Stimulated activated CD4-positive, alpha-beta T cell treated with anti-CD3 and anti-CD28 coated beads, Interleukin-4, amount 100 ng/mL, for 24 hours (primary cell): ENCODE measurements at regions not wholly inside any gene's neighbourhood (a gene's known extent, or its start where the extent isn't known, plus 50 kb on each side); places are given as distances from the start of the nearest gene placed in this dataset.
"Not testable (repeated sequence)": the region's sequence is repeated elsewhere in the genome, so short reads cannot be mapped to it uniquely, and the experiment has no call there.

ENCODE experiments used
- DNase-seq: peaks from one replicate; pipeline ENCODE4 v3.0.0-alpha.2; 2020

DNA sequence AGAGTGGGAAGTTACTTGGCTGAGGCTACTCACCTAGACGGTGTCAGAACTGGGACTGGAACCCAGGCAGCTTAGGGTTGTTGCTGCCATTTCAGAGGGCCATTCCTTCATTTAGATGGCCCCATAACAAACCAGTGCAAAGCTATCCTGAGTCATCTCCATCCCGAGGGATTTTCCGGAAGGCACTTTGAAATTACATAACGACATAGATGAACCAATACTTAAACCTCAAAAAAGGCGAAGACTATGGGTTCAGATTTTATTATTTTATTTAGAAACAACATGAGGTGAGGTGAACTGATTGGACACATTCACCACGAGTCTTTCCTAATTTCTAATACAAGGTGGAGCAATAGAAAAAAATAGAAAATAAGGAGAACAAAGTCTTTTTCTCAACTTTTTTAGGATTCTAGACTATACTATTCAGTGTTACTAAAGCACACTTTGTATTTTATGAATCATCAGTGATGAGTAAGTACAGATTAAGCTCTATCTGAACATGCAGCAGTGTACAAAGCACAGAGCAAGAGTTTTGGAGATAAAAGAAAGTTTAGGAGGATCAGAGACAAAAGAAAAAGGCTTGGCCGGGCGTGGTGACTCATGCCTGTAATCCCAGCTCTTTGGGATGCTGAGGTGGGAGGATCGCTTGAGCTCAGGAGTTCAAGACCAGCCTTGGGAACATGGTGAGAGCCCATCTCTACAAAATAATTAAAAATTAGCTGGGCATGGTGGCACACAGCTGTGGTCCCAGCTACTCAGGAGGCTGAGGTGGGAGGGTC, 79.5 kb upstream of the SVIL start:
- no peak for DNase-seq

DNA sequence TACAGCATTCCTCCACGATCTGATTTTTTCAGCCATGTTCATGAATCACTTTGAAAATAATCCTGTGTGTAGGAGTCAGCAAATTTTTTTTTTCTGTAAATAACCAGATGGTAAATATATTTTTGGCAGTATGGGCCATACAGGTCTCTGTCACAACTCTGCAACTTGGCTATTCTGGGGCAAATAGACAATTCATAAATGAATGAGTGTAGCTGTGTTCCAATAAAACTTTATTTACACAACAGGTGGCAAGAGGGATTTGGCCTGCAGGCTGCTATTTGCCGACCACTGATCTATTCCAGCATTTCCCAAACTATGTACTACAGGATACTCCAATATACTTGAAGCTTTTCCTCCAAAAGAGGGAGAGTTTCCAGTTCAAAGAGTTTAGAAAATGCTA, 78.7 kb upstream of the SVIL start:
- no peak for DNase-seq

DNA sequence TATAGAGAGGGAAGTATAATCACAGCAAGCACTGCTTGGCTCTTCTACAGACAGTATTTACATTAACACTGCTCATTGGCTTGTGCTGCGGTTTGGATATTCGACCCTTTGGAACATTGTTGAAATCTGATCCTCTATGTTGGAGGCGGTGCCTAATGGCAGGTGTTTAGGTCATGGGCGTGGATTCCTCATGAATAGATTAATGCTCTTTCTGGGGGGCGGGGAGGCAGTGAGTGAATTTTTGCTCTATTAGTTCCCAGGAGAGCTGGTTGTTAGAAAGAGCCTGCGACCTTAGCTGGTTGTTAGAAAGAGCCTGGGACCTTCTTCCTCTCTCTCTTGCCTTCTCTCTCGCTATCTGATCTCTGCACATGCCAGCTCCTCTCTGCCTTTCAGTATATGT, 77.3 kb upstream of the SVIL start:
- DNase-seq = no peak

DNA sequence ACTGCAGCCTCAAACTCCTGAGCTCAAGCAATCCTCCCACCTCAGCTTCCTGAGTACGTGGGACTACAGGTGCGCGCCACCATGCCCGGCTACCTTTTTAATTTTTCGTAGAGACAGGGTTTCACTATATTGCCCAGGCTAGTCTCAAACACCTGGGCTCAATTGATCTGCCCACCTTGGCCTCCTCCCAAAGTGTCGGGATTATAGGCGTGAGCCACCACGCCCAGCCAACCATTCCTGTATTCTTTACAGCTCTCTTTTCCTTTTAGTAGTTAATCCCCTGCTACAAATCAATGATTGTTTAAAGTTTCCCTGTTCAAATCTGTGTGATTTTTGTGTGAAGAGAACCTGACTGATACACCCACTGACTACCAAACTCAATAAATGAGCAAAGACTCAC, 75.4 kb upstream of the SVIL start:
- DNase-seq = no peak

DNA sequence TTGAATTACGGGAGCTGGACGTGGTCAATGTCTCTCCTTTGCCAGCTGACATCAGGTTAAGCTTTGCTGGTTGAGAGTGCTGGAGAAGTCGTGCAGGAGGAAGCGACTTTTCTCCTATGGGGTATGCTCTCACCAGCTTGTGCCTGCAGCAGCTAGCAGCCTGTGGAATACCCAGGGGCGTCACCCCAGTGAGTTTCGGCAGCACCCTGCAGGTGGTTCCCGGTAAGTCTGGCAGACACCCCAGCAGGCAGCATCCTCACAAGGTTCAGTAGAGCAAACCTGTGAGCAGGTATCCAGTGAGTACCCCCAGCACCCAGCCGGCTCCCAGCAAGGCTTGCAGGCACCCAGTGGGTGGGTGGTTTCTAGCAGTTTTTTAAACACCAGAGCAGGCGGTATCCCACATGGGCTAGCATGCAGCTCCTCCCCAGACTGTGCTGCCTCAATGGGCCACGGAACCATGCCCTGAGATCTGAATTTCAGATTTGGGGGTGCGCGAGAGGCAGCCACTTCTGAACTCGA, 74.8 kb upstream of the SVIL start:
- DNase-seq = no peak

DNA sequence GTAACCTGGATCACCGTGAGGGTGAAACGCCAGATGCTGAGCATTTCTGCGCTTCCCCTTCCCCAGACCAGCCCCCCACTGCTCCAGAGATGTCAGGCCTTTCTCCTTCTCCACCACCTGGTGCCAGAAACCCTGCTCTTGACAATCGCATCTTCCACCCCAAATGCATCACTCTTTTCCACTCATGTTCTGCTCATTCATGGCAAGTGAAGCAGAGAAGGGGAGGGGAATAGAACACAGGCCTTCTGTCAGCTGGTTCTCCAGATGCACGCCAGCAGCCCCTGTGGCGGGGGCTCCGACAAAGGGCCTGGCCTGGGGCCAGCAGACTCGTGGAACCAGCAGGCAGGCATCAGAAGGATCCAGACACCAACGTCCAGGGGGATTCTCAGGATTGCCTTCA, 68.5 kb upstream of the SVIL start:
- no peak for DNase-seq

DNA sequence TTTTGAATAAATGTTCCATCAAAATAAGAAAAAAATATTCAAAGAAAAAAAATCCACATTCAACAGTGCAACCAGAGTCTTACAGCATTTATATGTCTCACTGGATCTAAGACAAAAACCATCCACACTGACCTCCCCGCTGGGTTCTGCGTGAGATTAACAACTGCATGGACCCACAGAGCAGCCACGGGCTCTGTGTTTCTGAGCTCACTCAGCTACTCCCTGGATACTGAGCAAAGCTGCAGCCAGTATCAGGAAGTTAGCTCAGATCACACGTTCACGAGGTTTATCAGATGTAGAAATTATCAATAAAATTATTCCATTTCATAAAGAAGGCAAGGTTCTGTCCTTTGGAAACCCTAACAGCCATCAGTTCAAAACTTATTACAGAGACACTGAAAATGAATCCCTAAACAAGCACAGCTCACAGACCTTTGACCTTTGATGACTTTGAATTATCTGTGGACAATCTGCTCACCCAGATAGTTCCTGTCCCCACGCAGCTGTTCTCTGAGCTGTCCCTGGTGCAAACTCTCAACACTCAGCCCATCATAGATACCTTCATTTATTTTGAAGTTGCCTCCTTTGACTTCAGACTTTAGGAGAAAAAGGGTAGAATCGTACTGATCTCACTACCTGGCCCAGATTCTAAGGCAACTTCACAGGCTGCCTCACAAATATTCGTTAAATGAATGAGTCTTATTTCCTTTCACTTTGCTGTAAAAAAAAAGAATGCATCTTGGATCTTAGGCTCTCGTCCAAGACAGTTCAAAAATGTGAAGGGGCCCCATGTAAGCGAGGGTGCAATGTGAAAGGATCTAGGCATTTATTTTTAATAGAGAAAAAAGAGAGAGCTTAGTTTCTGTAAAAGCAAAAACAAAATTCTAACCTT, 67.7 kb upstream of the SVIL start:
- no peak for DNase-seq

DNA sequence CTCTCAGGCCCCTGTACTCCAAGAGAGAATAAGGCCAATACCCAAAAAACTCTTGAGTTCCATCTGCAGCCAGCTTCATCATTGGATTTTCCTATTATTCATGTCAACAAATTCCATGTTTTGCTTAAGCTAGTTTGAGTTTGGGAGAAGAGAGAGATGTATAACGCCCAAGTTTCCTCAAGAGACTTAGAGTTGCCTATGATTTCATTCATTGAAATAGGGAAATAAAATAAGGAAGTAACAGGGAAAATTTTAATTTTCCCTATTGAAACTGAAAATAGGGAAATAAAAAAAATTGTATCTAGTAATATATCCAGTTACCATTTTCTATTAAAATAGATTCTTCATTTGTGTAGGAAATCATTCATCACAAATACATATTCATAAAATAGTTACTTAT, 66.5 kb upstream of the SVIL start:
- no peak for DNase-seq

DNA sequence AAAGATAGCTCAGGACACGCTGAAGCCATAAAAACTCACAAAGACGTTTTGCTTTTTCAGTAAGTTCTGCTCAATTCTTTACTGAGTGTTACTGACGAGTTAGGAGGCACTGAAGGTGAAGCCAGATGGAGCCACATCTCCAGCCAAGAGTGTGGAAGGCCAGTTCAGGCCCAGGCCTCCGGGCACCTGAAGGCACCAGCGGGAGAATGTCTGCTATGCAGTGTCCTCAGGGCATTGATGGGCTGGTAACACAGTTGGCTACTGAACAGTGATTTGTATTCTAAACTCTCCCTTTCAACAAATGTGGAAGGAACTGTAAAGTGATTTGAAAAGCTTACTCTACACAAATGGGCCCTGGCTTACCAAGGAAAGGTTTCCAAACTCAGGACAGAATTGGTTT, 64.8 kb upstream of the SVIL start:
- no peak for DNase-seq

DNA sequence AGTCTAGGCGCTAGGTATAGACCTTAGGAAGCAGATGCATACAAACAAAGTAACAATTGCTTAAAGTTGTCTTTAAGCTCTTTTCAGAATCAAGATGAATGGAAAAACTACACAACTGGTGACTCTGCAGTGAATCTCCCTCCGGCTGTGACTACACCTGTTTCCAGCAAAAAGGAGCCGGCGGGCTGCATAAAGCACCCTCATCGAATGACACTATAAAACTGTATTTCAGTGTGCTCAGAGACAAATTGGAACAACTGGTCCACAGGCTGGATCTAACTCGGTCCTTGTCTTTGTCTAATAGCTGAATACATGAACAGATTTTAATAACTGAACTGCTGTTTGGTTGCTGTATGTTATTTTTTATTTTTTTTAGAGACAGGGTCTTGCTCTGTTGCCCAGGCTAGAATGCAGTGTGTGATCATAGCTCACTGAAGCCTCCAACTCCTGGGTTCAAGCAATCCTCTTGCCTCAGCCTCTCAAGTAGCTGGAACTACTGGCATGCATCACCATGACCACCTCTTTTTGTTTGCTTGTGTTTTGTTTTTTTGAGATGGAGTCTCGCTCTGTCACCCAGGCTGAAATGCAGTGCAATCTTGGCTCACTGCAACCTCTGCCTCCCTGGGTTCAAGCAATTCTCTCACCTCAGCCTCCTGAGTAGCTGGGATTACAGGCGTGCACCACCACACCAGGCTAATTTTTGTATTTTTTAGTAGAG, 64.2 kb upstream of the SVIL start:
- DNase-seq = no peak

DNA sequence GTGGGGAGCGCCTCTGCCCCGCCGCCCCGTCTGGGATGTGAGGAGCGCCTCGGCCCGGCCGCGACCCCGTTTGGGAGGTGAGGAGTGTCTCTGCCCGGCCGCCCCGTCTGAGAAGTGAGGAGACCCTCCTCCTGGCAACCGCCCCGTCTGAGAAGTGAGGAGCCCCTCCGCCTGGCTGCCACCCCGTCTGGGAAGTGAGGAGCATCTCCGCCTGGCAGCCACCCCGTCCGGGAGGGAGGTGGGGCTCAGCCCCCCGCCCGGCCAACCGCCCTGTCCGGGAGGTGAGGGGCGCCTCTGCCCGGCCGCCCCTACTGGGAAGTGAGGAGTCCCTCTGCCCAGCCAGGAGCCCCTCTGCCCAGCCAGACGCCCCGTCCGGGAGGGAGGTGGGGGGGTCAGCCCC, 61.8 kb upstream of the SVIL start:
- DNase-seq = not testable (repeated sequence)

DNA sequence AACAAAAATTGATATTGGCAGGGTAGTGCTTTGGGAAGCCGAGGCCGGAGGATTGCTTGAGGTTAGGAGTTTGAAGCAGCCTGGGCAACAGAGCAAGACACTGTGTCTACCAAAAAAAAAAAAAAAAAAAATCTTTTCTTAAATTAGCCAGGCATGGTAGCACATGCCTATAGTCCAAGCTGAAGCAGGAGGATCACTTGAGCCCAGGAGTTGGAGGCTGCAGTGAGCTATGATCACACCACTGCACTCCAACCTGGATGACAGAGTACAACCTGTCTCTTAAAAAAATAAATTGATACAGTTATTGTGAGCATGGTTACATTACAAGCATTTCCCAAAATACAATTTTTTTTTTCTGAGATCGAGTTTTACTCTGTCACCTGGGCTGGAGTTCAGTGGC, 59.4 kb upstream of the SVIL start:
- DNase-seq = no peak

DNA sequence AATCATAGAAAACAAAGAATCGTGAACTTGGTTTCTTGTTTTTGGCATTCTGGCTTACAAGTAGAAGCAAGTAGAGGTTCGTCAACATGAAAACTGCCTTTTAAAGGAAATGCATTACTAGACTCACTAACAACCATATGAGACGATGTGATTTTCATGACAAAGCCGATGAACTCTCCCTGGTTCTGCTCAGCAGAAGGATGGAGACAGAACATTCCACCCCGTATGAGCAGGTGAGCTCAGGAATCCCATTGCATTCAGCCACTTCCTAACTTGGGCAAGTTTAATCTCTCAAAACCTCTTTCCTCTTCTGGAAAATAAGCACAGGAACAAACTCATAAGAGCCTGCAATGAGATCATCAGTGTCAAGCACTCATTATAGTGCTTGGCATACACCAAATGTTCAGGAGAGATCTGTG, 57.4 kb upstream of the SVIL start:
- no peak for DNase-seq

DNA sequence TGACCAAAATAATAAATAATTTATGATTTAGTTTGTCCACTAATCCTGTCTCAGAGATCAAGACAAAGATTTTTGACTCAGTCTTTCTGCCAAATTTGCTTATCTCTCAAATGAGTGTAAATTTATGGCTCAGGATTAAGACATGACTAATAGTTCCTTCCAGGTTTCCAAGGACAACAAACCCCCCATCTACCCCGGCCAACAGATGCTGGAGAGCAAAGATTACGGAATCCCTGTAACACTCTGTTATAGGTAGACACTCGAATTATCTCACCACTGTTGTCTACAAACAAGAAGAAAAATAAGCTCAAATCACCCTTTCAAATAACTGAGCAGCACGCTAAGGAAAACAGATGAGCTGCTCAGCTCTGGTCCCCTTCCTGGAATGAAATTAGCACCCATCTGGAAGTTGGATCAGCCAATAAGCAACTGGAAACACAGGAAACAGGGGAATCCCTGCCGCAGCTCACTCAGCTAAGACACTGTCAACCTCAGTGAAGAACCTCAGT, 56.8 kb upstream of the SVIL start:
- DNase-seq = no peak

DNA sequence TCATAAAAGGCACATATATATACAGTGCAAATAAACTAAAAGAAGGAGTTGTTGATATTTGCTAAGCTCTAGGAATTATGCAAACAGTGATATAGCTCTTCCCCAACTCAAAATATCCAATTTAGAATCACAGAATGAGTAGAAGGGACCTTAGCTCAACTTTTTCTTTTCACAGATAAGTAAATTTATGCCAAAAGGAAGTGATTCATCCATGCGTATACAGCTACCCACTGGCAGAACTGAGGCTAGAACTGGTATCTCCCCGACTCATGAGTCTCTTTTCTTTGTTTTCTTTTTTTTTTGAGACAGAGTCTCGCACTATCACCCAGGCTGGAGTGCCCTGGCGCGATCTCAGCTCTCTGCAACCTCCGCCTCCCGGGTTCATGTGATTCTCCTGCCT, 54.2 kb upstream of the SVIL start:
- peak; percentile 30 for DNase-seq

DNA sequence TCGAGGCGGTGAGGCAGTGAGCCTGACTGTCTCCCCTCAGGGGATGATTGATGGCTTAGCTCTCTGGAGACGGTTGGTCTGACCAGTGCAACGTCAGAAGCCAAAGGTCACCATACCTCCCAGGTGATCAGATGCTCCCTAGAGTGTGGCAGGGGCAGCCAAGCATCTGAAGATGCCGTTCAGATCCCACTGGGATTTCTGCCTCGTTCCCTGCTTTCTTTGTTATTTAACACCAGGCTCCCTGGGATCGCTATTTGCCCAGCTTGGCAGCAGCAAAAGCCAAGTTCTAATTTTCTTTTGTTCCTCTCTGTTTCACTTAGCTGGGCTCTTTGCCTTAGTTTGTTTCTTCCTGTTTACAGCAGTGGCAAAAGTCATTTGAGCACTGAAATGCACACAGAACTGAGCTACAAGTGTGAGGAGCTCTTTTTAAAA, 53.5 kb upstream of the SVIL start:
- DNase-seq = no peak

DNA sequence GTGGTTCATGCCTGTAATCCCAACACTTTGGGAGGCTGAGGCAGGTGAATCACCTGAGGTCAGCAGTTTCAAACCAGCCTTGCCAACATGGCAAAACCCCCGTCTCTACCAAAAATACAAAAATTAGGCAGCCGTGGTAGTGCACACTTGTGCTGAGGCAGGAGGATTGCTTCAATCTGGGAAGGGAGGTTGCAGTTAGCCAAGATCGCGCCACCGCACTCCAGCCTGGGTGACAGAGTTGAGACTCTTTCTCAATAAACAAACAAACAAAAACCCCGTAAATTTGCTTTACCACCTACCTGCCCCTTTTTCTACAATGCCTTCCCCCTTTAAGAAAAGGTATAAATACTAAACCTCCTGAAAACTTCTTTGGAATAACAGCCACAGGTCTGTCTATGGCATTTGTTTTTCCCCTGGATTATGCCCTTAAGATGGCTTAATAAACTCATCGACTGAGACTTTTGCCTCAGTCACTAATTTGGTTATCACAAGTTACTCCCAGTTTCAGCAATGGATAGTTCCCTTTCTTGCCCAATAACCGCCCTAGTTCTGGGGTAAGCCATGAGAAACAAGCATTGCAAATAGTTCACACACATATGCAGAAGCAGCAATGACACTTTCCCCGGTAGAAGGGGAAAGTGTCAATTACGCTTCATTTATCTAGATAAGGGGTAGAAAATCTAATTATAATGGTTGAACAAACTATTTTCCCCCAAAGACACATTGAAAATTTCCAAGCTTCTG, 52.8 kb upstream of the SVIL start:
- DNase-seq = no peak

DNA sequence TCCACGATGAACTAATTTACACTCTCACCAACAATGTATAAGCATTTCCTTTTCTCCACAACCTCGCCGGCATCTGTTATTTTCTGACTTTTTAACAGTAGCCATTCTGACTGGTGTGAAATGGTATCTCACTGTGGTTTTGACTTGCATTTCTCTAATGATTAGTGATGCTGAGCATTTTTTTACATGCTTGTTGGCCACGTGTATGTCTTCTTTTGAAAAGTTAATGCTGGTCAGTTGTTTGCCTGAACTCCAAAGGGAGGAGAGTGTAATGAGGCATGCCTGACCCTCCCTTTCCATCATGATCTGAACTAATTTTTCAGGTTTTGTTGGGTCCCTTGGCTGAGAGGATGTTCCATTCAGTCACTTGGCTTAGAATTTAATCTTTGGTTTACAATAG, 50.7 kb upstream of the SVIL start:
- DNase-seq = no peak
